Sigmoid colon (tissue), 3 donors: ENCODE measurements at regions not wholly inside any gene's neighbourhood (a gene's known extent, or its start where the extent isn't known, plus 50 kb on each side); places are given as distances from the start of the nearest gene placed in this dataset.

Source experiments
- POLR2A ChIP-seq, 2 donors: fragments of 450-650 bp; IDR thresholded peaks; one replicate each; pipeline ENCODE4 v1.6.1; 2016; ENCODE audit warnings: antibody characterized with exemption in 2 of 2, mild to moderate bottlenecking in 2 of 2, moderate library complexity in 2 of 2
- TF ChIP-seq, protein P1 (sequence below), 4 experiments: fragments of 450-650 bp in 3 of 4; fragments of 200-600 bp in 1 of 4; IDR thresholded peaks; one replicate each; pipeline ENCODE4 v1.5.1; 2016 to 2019; ENCODE audit warnings: antibody characterized with exemption in 4 of 4, mild to moderate bottlenecking in 3 of 4, moderate library complexity in 2 of 4

DNA sequence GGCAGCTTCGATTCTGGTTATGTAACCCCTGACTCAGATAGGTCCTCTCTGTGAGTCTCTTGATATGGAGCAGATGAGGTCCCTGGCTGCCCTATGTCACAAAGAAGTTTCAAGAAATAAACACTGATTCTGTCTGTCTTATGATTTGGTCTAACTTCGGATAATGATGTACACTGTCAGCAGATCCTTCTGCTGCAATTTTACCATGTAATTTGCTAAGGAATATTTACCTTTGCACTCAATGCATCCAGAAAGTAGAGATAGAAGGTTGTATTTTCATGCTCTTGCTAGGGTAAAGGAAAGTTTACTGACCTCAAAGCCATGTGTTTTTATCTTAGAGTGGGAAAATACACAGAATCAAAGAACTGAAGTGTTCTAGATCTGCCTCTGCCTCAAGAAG is 98.2 kb downstream of the KLF5 start:
- no peak for TF ChIP-seq POLR2A (IDR thresholded peaks at IDR 0.05)
- TF ChIP-seq, protein P1, sequence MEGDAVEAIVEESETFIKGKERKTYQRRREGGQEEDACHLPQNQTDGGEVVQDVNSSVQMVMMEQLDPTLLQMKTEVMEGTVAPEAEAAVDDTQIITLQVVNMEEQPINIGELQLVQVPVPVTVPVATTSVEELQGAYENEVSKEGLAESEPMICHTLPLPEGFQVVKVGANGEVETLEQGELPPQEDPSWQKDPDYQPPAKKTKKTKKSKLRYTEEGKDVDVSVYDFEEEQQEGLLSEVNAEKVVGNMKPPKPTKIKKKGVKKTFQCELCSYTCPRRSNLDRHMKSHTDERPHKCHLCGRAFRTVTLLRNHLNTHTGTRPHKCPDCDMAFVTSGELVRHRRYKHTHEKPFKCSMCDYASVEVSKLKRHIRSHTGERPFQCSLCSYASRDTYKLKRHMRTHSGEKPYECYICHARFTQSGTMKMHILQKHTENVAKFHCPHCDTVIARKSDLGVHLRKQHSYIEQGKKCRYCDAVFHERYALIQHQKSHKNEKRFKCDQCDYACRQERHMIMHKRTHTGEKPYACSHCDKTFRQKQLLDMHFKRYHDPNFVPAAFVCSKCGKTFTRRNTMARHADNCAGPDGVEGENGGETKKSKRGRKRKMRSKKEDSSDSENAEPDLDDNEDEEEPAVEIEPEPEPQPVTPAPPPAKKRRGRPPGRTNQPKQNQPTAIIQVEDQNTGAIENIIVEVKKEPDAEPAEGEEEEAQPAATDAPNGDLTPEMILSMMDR (IDR thresholded peaks at IDR 0.05) = no peak
